ENCODE measurements at regions not wholly inside any gene's neighbourhood (a gene's known extent, or its start where the extent isn't known, plus 50 kb on each side); places are given as distances from the start of the nearest gene placed in this dataset.
A peak's percentile ranks its signal among the peaks of the same experiment; 100 is the strongest.

DNA sequence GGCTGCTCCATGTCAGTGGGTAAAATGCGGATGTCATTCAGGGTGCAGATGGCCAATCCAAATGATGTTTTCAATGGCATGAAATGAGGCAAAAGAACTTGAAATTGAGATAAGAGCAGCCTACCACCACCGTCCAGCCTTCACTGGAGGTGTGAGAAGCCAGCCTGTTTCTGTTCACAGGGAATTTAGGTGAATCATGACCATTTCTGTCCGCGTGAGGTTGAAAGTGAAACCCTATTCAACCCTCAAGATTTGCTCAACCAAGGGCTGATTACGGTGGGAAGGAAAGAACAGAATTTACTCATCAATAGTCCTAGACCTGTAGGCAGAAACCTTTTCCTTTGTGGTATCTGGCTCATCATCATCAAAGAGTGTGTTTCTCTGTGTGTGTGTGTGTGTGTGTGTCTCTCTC lies 370.7 kb downstream of the COG6 start (continued):
- TF ChIP-seq REST (IDR thresholded peaks at IDR 0.05; ENCODE audit: low read depth, low read length) (no peak), CEBPB (IDR thresholded peaks at IDR 0.05; ENCODE audit: borderline replicate concordance in 1 of 2, low read depth in 2 of 2, low read length in 2 of 2) (peak in 1 of 2 experiments; percentile 97; a peak in 1 of 4 replicates), GABPA (IDR thresholded peaks at IDR 0.05; ENCODE audit: low read depth) (peak; percentile 63; the same call in 1 of the 2 replicates), CHD2 (IDR thresholded peaks at IDR 0.05; ENCODE audit: borderline replicate concordance, low read depth, low read length) (peak; percentile 81; the same call in 1 of the 2 replicates), NFXL1 (IDR thresholded peaks at IDR 0.05; ENCODE audit: borderline replicate concordance) (no peak), IRF3 (IDR thresholded peaks at IDR 0.05) (no peak), RB1 (IDR thresholded peaks at IDR 0.05; ENCODE audit: borderline replicate concordance) (no peak), ZBED1 (IDR thresholded peaks at IDR 0.05; ENCODE audit: borderline replicate concordance) (peak; percentile 90; the same call in 1 of the 2 replicates), ZSCAN29 (IDR thresholded peaks at IDR 0.05) (no peak), ZNF207 (IDR thresholded peaks at IDR 0.05; ENCODE audit: borderline replicate concordance) (0 out of 2 replicates have a peak, but pooled peaks have one; percentile 47), CBX3 (IDR thresholded peaks at IDR 0.05; ENCODE audit: borderline replicate concordance, low read depth) (no peak), ETV6 (conservative IDR thresholded peaks at IDR 0.05 in 1 of 2, IDR thresholded peaks at IDR 0.05 in 1 of 2; ENCODE audit: borderline replicate concordance in 1 of 2, low read depth in 1 of 2) (peak in 1 of 2 experiments; percentile 74; a peak in 1 of 4 replicates), RUNX3 (IDR thresholded peaks at IDR 0.05; ENCODE audit: low read length) (peak; percentile 99), PAX8 (IDR thresholded peaks at IDR 0.05) (no peak), SMC3 (IDR thresholded peaks at IDR 0.05; ENCODE audit: borderline replicate concordance, low read length) (no peak; the same call in 1 of the 2 replicates)
- TF ChIP-seq, protein P1, sequence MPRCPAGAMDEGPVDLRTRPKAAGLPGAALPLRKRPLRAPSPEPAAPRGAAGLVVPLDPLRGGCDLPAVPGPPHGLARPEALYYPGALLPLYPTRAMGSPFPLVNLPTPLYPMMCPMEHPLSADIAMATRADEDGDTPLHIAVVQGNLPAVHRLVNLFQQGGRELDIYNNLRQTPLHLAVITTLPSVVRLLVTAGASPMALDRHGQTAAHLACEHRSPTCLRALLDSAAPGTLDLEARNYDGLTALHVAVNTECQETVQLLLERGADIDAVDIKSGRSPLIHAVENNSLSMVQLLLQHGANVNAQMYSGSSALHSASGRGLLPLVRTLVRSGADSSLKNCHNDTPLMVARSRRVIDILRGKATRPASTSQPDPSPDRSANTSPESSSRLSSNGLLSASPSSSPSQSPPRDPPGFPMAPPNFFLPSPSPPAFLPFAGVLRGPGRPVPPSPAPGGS (IDR thresholded peaks at IDR 0.05; ENCODE audit: borderline replicate concordance, insufficient read depth, low read depth, low read length, poor library complexity, severe bottlenecking) = peak; percentile 96
- TF ChIP-seq, protein P2, sequence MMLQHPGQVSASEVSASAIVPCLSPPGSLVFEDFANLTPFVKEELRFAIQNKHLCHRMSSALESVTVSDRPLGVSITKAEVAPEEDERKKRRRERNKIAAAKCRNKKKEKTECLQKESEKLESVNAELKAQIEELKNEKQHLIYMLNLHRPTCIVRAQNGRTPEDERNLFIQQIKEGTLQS (IDR thresholded peaks at IDR 0.05; ENCODE audit: borderline replicate concordance, extremely low read depth, low read depth, low read length) = no peak
- TF ChIP-seq, protein P3, sequence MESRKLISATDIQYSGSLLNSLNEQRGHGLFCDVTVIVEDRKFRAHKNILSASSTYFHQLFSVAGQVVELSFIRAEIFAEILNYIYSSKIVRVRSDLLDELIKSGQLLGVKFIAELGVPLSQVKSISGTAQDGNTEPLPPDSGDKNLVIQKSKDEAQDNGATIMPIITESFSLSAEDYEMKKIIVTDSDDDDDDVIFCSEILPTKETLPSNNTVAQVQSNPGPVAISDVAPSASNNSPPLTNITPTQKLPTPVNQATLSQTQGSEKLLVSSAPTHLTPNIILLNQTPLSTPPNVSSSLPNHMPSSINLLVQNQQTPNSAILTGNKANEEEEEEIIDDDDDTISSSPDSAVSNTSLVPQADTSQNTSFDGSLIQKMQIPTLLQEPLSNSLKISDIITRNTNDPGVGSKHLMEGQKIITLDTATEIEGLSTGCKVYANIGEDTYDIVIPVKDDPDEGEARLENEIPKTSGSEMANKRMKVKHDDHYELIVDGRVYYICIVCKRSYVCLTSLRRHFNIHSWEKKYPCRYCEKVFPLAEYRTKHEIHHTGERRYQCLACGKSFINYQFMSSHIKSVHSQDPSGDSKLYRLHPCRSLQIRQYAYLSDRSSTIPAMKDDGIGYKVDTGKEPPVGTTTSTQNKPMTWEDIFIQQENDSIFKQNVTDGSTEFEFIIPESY (IDR thresholded peaks at IDR 0.05) = no peak
- TF ChIP-seq, protein P4, sequence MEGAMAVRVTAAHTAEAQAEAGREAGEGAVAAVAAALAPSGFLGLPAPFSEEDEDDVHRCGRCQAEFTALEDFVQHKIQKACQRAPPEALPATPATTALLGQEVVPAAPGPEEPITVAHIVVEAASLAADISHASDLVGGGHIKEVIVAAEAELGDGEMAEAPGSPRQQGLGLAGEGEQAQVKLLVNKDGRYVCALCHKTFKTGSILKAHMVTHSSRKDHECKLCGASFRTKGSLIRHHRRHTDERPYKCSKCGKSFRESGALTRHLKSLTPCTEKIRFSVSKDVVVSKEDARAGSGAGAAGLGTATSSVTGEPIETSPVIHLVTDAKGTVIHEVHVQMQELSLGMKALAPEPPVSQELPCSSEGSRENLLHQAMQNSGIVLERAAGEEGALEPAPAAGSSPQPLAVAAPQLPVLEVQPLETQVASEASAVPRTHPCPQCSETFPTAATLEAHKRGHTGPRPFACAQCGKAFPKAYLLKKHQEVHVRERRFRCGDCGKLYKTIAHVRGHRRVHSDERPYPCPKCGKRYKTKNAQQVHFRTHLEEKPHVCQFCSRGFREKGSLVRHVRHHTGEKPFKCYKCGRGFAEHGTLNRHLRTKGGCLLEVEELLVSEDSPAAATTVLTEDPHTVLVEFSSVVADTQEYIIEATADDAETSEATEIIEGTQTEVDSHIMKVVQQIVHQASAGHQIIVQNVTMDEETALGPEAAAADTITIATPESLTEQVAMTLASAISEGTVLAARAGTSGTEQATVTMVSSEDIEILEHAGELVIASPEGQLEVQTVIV (IDR thresholded peaks at IDR 0.05; ENCODE audit: borderline replicate concordance, partially characterized antibody) = no peak
